H9 (cell line): ENCODE measurements at regions not wholly inside any gene's neighbourhood (a gene's known extent, or its start where the extent isn't known, plus 50 kb on each side); places are given as distances from the start of the nearest gene placed in this dataset.

Experiments used
- DNase-seq: peaks from one replicate; pipeline ENCODE4 v3.0.0-alpha.2; 2017
- H2AFZ ChIP-seq: one replicate; pipeline ENCODE4 v1.6.1; 2013; ENCODE audit warnings: mild to moderate bottlenecking, low read length, control low read depth, moderate library complexity
- H2AK5ac ChIP-seq: 2 replicates; pipeline ENCODE4 v1.6.1; 2013; ENCODE audit warnings: low read length, control low read depth, mixed read lengths; ENCODE audit not compliant: insufficient read length
- H2BK120ac ChIP-seq: one replicate; pipeline ENCODE4 v1.6.1; 2013; ENCODE audit warnings: low read depth, mild to moderate bottlenecking, low read length, control low read depth, inconsistent platforms; ENCODE audit not compliant: poor library complexity, severe bottlenecking
- H2BK12ac ChIP-seq: 2 replicates; pipeline ENCODE4 v1.6.1; 2013; ENCODE audit warnings: low read length, control low read depth, mixed read lengths, low read depth; ENCODE audit not compliant: insufficient read length
- H2BK15ac ChIP-seq: 2 replicates; pipeline ENCODE4 v1.6.1; 2013; ENCODE audit warnings: low read depth, low read length, control low read depth
- H2BK20ac ChIP-seq: one replicate; pipeline ENCODE4 v1.6.1; 2013; ENCODE audit warnings: low read depth, mild to moderate bottlenecking, low read length, control low read depth, inconsistent platforms; ENCODE audit not compliant: poor library complexity, severe bottlenecking
- H2BK5ac ChIP-seq: 2 replicates; pipeline ENCODE4 v1.6.1; 2013; ENCODE audit warnings: low read length, control low read depth, mixed read lengths; ENCODE audit not compliant: insufficient read length
- H3K14ac ChIP-seq: 2 replicates; pipeline ENCODE4 v1.6.1; 2013; ENCODE audit warnings: low read length, control low read depth; ENCODE audit not compliant: insufficient read depth
- H3K18ac ChIP-seq: 2 replicates; pipeline ENCODE4 v1.6.1; 2013; ENCODE audit warnings: low read depth, mild to moderate bottlenecking, mixed read lengths, low read length, control low read depth; ENCODE audit not compliant: insufficient read length
- H3K23ac ChIP-seq: 2 replicates; pipeline ENCODE4 v1.6.1; 2013; ENCODE audit warnings: low read length, control low read depth, mixed read lengths, low read depth; ENCODE audit not compliant: insufficient read length
- H3K23me2 ChIP-seq: 2 replicates; pipeline ENCODE4 v1.6.1; 2013; ENCODE audit warnings: low read depth, mild to moderate bottlenecking, mixed read lengths, low read length, control low read depth; ENCODE audit not compliant: insufficient read length, poor library complexity, severe bottlenecking
- H3K27ac ChIP-seq: 2 replicates; pipeline ENCODE4 v1.5.1; 2013; ENCODE audit warnings: low read length, control low read depth, mixed read lengths, low read depth; ENCODE audit not compliant: insufficient read length
- H3K27me3 ChIP-seq: 2 replicates; pipeline ENCODE4 v1.6.1; 2013; ENCODE audit warnings: low read length, control low read depth, inconsistent platforms; ENCODE audit not compliant: insufficient read depth
- H3K4ac ChIP-seq: 2 replicates; pipeline ENCODE4 v1.6.1; 2013; ENCODE audit warnings: low read depth, mild to moderate bottlenecking, control low read depth, inconsistent platforms, low read length, moderate library complexity
- H3K4me1 ChIP-seq: 2 replicates; pipeline ENCODE4 v1.6.1; 2013; ENCODE audit warnings: low read length, control low read depth, inconsistent platforms; ENCODE audit not compliant: insufficient read depth
- H3K4me2 ChIP-seq: 2 replicates; pipeline ENCODE4 v1.6.1; 2013; ENCODE audit warnings: low read length, control low read depth, mixed read lengths; ENCODE audit not compliant: insufficient read length, insufficient read depth
- H3K56ac ChIP-seq: 2 replicates; pipeline ENCODE4 v1.6.1; 2013; ENCODE audit warnings: low read depth, mild to moderate bottlenecking, mixed read lengths, low read length, control low read depth; ENCODE audit not compliant: insufficient read length
- H3K79me1 ChIP-seq: 2 replicates; pipeline ENCODE4 v1.6.1; 2013; ENCODE audit warnings: low read depth, mild to moderate bottlenecking, moderate library complexity, low read length, control low read depth, inconsistent platforms; ENCODE audit not compliant: insufficient read depth, poor library complexity, severe bottlenecking
- H3K79me2 ChIP-seq: 2 replicates; pipeline ENCODE4 v1.6.1; 2013; ENCODE audit warnings: low read length, control low read depth, inconsistent platforms; ENCODE audit not compliant: insufficient read depth
- H3K9ac ChIP-seq: 2 replicates; pipeline ENCODE4 v1.6.1; 2013; ENCODE audit warnings: low read length, control low read depth, mixed read lengths; ENCODE audit not compliant: insufficient read length; ENCODE audit errors: extremely low read depth
- H3K9me3 ChIP-seq: one replicate; pipeline ENCODE4 v1.6.1; 2013; ENCODE audit warnings: low read depth, low read length, inconsistent platforms; ENCODE audit not compliant: control insufficient read depth
- H3T11ph ChIP-seq: one replicate; pipeline ENCODE4 v1.6.1; 2013; ENCODE audit warnings: mild to moderate bottlenecking, low read length, control low read depth, inconsistent platforms
- H4K20me1 ChIP-seq: one replicate; pipeline ENCODE4 v1.6.1; 2013; ENCODE audit not compliant: control insufficient read depth, insufficient read length, insufficient read depth
- H4K5ac ChIP-seq: 2 replicates; pipeline ENCODE4 v1.6.1; 2013; ENCODE audit warnings: low read depth, mild to moderate bottlenecking, mixed read lengths, low read length, control low read depth; ENCODE audit not compliant: insufficient read length
- H4K8ac ChIP-seq: replicated peaks from 2 replicates; pipeline ENCODE4 v1.6.1; 2013; ENCODE audit warnings: low read length, control low read depth, mixed read lengths, low read depth; ENCODE audit not compliant: insufficient read length
- H4K91ac ChIP-seq: 2 replicates; pipeline ENCODE4 v1.6.1; 2013; ENCODE audit warnings: low read depth, mild to moderate bottlenecking, moderate library complexity, mixed read lengths, low read length, control low read depth; ENCODE audit not compliant: insufficient read length
- H3K27ac Mint-ChIP-seq, 3 experiments: 2 replicates in 2 of 3; 3 replicates in 1 of 3; pipeline ENCODE4 v1.8.0; 2020 to 2021; ENCODE audit warnings: mixed read lengths in 3 of 3, mild to moderate bottlenecking in 1 of 3, moderate library complexity in 1 of 3
- H3K27me3 Mint-ChIP-seq: 2 replicates; pipeline ENCODE4 v1.8.0; 2021; ENCODE audit warnings: low read depth, mild to moderate bottlenecking, moderate library complexity, mixed read lengths
- H3K36me3 Mint-ChIP-seq, 3 experiments: 2 replicates in 2 of 3; 3 replicates in 1 of 3; pipeline ENCODE4 v1.8.0; 2020 to 2021; ENCODE audit warnings: low read depth in 3 of 3, mixed read lengths in 3 of 3; ENCODE audit not compliant: insufficient read depth in 1 of 3
- H3K4me1 Mint-ChIP-seq, 2 experiments: 2 replicates each; pipeline ENCODE4 v1.8.0; 2020; ENCODE audit warnings: mixed read lengths in 2 of 2
- H3K4me3 Mint-ChIP-seq, 2 experiments: 2 replicates in 1 of 2; 3 replicates in 1 of 2; pipeline ENCODE4 v1.8.0; 2020 to 2021; ENCODE audit warnings: mild to moderate bottlenecking in 2 of 2, mixed read lengths in 2 of 2, moderate library complexity in 1 of 2
- H3K9me3 Mint-ChIP-seq, 2 experiments: 2 replicates in 1 of 2; 3 replicates in 1 of 2; pipeline ENCODE4 v1.8.0; 2020; ENCODE audit warnings: mild to moderate bottlenecking in 2 of 2, mixed read lengths in 2 of 2, moderate library complexity in 1 of 2
- whole genome bisulfite sequencing: extraction: QIAGEN DNeasy Blood & Tissue Kit; methylation state at CpG from one replicate; pipeline ENCODE4 v1.1.7; 2013; ENCODE audit warnings: missing lambda C conversion rate, low lambda C conversion rate, mixed read lengths; ENCODE audit not compliant: insufficient read length; ENCODE audit errors: extremely low coverage; 5-methylcytosine and 5-hydroxymethylcytosine counted together
- TF ChIP-seq, protein P1 (sequence below): fragments of 200-600 bp; sonication (generic); conservative IDR thresholded peaks from 3 replicates; pipeline ENCODE4 v1.8.0; 2021; ENCODE audit warnings: antibody characterized with exemption, mild to moderate bottlenecking

DNA sequence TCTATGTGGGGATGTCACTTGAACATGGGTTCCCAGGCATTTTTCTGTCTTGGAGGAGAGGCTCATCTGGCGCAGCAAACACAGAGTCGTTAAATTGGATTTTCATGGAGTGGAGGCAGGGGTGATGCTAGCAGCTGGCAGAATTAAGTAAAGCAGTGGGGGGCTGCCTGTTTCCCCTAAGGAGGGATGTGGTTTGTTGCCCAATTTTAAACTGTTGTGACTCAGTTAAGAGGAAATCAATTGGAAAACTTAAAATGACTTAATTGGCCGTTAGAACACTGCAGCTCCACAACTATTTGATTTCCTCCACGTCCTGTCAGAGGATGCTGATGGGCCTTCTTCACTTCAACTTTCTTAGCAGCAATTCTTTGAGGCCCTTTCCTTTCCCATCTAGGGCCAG, 354.1 kb upstream of the ATP5MC3 start:
- H4K20me1 ChIP-seq: no peaks in the 10 kb centered on the region
- H3K4me1 Mint-ChIP-seq: 0 out of 4 replicates have a peak, but pooled peaks cover 0 to 3% of the 10 kb centered on the region in 2 experiments
- no peaks in the 10 kb centered on the region; the same call in 1 of the 2 replicates for H3K27me3 Mint-ChIP-seq

More for the DNA sequence above, 354.1 kb upstream of the ATP5MC3 start:
- Histone ChIP-seq H2BK12ac (no peak overlapping the region), H3K4me2 (no peak overlapping the region), H2BK5ac (no peak overlapping the region), H3K4me1 (no peaks in the 10 kb centered on the region), H3K9me3 (no peaks in the 10 kb centered on the region), H3K23me2 (no peaks in the 10 kb centered on the region), H3K56ac (no peak overlapping the region), H4K5ac (no peak overlapping the region), H3K79me2 (no peaks in the 10 kb centered on the region), H2BK120ac (no peak overlapping the region), H2AK5ac (no peak overlapping the region), H2BK20ac (no peak overlapping the region), H3K27me3 (no peaks in the 10 kb centered on the region), H3K23ac (no peak overlapping the region), H2BK15ac (no peak overlapping the region), H4K8ac (no peak overlapping the region), H3K79me1 (no peaks in the 10 kb centered on the region), H3K4ac (no peak overlapping the region), H4K91ac (no peak overlapping the region), H3K27ac (no peak overlapping the region), H3T11ph (no peak overlapping the region), H3K14ac (no peak overlapping the region), H3K18ac (no peak overlapping the region), H3K9ac (no peak overlapping the region), H2AFZ (no peak overlapping the region)
- no CpG with 5 or more reads among the region's 4 CpGs for WGBS
- DNase-seq: no peak
- H3K9me3 Mint-ChIP-seq: no peaks in the 10 kb centered on the region; a peak in 1 of 5 replicates
- H3K4me3 Mint-ChIP-seq: no peak overlapping the region
- H3K27ac Mint-ChIP-seq: no peak overlapping the region
- no peaks in the 10 kb centered on the region for H3K36me3 Mint-ChIP-seq
- TF ChIP-seq, protein P1, sequence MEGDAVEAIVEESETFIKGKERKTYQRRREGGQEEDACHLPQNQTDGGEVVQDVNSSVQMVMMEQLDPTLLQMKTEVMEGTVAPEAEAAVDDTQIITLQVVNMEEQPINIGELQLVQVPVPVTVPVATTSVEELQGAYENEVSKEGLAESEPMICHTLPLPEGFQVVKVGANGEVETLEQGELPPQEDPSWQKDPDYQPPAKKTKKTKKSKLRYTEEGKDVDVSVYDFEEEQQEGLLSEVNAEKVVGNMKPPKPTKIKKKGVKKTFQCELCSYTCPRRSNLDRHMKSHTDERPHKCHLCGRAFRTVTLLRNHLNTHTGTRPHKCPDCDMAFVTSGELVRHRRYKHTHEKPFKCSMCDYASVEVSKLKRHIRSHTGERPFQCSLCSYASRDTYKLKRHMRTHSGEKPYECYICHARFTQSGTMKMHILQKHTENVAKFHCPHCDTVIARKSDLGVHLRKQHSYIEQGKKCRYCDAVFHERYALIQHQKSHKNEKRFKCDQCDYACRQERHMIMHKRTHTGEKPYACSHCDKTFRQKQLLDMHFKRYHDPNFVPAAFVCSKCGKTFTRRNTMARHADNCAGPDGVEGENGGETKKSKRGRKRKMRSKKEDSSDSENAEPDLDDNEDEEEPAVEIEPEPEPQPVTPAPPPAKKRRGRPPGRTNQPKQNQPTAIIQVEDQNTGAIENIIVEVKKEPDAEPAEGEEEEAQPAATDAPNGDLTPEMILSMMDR: no peak
